ENCODE measurements at regions not wholly inside any gene's neighbourhood (a gene's known extent, or its start where the extent isn't known, plus 50 kb on each side); places are given as distances from the start of the nearest gene placed in this dataset.

DNA sequence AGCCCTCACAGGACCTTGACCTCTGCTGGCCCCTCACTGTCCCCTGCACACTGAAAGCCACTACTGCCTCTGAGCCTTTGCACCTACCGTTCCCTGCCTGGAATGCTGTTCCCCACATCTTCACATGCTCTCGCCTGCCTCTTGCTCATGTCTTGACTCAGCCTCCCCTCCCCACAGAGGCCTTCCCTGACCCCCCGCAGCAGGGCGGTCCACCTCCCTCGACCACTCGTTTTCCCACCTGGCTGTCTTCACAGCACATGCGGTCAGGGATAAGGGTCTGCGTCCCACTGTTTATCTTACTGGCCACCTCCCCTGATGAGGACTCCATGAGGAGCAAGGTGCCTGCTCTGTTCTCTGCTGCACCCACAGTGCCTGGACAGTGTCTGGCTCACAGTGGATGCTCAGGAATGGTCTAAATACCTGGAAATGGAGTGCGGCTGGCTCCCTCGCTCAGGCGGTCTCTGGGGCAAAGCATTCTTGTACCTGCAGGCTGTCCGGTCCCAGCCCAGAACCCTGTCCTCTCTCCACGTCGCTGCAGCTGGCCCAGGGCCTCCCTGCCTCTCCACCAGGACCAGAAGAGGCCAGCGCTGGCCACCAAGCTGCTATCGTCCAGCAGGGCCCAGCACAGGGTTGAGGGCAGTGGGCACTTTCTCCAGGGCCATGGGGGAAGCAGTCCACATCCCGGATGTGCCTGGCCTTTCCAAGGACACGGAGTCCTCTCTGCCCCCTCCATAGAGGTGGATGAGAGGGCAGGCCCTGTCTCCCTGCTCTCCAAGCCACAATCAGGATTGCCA, 107.4 kb downstream of the NCOR2 start:
- peak overlapping the region; percentile 74 for H3K27ac Mint-ChIP-seq
- ChIA-PET POLR2A (no interaction called here), CTCF (no interaction called here)
- H3K4me3 Mint-ChIP-seq, result no peak overlapping the region
- no peak for DNase-seq
- ATAC-seq (ENCODE audit: low read depth), result no peak
- H3K9me3 Mint-ChIP-seq, result no peaks in the 10 kb centered on the region
- H3K4me1 Mint-ChIP-seq, result peaks cover 61% of the 10 kb centered on the region
- H3K27me3 Mint-ChIP-seq, result no peaks in the 10 kb centered on the region
- intact Hi-C loops (cut with micrococcal nuclease), result loop anchor here (10.0 kb wide), 1 partner anchor 535 kb away; the partner anchor contains the start of gene BRI3BP
- no peak for TF ChIP-seq CTCF (IDR thresholded peaks at IDR 0.05)
- H3K36me3 Mint-ChIP-seq (ENCODE audit: low read depth), result peaks cover 55% of the 10 kb centered on the region

DNA sequence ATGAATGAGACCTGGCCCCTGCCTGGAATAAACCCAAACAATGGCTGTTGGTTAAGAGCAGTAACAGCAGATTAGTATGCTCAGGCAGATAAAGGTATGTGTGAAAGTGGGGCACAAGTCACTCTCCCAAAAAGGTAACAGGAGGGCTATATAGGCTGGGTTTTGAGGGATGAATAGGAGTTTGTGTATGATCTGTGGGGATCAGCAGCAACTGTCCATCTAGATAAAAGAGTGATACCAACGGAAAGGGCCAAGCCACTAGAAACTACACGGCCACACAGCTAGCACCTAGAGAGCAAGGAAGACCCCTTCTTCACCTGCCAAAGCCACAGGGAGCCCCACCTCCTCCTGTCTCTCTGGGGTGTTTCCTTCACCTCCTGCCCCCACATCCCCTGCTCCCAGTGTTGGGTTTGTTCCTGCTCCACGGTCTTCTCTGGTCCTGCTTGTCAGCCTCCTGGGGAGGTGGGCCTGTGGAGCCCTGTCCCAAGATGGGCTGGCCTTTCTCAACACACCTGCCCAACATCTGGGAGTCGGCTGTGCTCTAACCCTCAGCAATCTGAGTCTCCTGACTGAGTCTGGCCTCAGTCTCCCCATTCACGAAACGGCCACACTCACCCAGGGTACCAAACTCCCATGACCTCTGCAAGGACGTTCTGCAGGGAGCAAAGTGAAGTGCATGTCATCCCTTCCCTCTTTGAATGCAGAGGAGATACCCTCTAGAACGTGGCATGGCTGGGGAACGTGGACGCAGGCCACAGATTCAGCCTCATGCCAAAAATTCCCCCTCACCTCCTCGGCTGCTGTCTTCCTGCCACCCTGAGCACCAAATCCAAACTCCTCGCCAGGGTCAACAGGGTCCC, 108.2 kb downstream of the NCOR2 start:
- Mint-ChIP-seq H3K27ac (no peak overlapping the region), H3K4me3 (no peak overlapping the region), H3K9me3 (no peaks in the 10 kb centered on the region), H3K36me3 (ENCODE audit: low read depth) (peaks cover 47% of the 10 kb centered on the region), H3K4me1 (peaks cover 61% of the 10 kb centered on the region), H3K27me3 (no peaks in the 10 kb centered on the region)
- ATAC-seq (ENCODE audit: low read depth), result no peak
- CTCF ChIA-PET, result no interaction called here
- POLR2A ChIA-PET, result no interaction called here
- DNase-seq, result no peak
- no peak for TF ChIP-seq CTCF (IDR thresholded peaks at IDR 0.05)
- intact Hi-C loops (cut with micrococcal nuclease), result loop anchor here (10.0 kb wide), 1 partner anchor 536 kb away; the partner anchor contains the start of gene BRI3BP

DNA sequence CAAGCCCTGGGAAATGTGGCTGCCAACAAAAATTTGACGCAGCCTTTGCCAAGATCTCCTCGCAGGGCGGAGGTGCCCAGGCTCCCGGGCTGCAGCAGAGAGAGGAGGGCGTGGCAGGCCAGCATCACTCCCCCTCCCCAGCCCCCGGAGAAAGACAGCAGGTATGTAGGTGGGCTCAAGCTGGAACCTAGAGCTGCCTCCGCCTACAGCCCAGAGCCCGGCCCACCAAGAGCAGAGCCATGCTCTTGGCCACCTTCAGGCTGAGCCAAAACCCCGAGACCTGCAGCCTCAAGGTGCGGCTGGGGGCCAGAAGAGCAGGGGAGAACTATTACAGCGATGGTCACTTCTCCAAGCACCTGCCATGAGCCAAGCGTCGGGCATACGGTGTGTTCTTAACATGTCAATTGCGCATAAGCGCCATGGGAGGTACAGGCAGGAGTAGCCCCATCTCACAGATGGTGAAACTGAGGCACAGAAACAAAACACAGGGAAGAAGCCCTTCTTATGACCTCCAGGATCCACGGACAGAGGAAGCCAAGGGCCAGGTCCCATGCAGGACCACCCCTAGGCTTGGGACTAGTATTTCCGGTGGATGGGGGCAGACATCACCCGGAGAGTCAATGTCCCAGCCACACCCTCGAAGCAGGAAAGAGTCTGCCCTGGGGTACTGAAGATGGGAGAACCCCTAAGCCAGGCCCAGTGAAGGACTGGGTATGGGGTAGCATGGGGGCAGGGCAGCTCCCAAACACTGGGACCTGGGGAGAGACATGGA, 109.0 kb downstream of the NCOR2 start:
- Mint-ChIP-seq H3K27me3 (no peaks in the 10 kb centered on the region), H3K27ac (peak overlapping the region; percentile 72), H3K4me1 (peaks cover 65% of the 10 kb centered on the region), H3K9me3 (no peaks in the 10 kb centered on the region), H3K4me3 (no peak overlapping the region), H3K36me3 (ENCODE audit: low read depth) (peaks cover 41% of the 10 kb centered on the region)
- intact Hi-C loops (cut with micrococcal nuclease), result loop anchor here (10.0 kb wide), 1 partner anchor 536 kb away; the partner anchor contains the start of gene BRI3BP
- no peak for DNase-seq
- no peak for TF ChIP-seq CTCF (IDR thresholded peaks at IDR 0.05)
- POLR2A ChIA-PET, result interaction anchor here (5.3 kb wide), 1 partner anchor 7 kb away, joined by 62 read pairs; no protein-coding TSS in a partner anchor
- ATAC-seq (ENCODE audit: low read depth), result no peak
- CTCF ChIA-PET, result no interaction called here

- TF ChIP-seq CTCF (IDR thresholded peaks at IDR 0.05), result no peak
- intact Hi-C loops (cut with micrococcal nuclease), result loop anchor here (1.0 to 10.0 kb wide), 7 partner anchors 9 to 537 kb away; partner anchors contain the start of gene BRI3BP
Measured at GRCh38 chr12:124457287-124458219, 109.9 kb downstream of the NCOR2 start.

More at GRCh38 chr12:124457287-124458219, 109.9 kb downstream of the NCOR2 start:
- Mint-ChIP-seq H3K36me3 (ENCODE audit: low read depth) (peaks cover 34% of the 10 kb centered on the region), H3K4me3 (peak overlapping the region; percentile 85), H3K27me3 (no peaks in the 10 kb centered on the region), H3K4me1 (peaks cover 66% of the 10 kb centered on the region), H3K27ac (peak overlapping the region; percentile 86), H3K9me3 (no peaks in the 10 kb centered on the region)
- DNase-seq (peak; percentile 60), ATAC-seq (ENCODE audit: low read depth) (peak; percentile 43)
- POLR2A ChIA-PET, result interaction anchor here (0.7 to 5.3 kb wide), 4 partner anchors 8 to 87 kb away, joined by 5 to 62 read pairs (median 20); no protein-coding TSS in a partner anchor
- CTCF ChIA-PET, result interaction anchor here (4.8 kb wide), 1 partner anchor 8 kb away, joined by 24 read pairs; no protein-coding TSS in a partner anchor

Data from activated B cell treated with CpG ODN at 0.5 μM for 24 hours (primary cell).